OCI-LY3 (cell line): ENCODE measurements at regions not wholly inside any gene's neighbourhood (a gene's known extent, or its start where the extent isn't known, plus 50 kb on each side); places are given as distances from the start of the nearest gene placed in this dataset.
"Not testable (repeated sequence)": the region's sequence is repeated elsewhere in the genome, so short reads cannot be mapped to it uniquely, and the experiment has no call there.

Experiments used
- EZH2phosphoT487 ChIP-seq: fragments of 200-600 bp; shearing (Covaris generic); IDR thresholded peaks from 2 replicates; pipeline ENCODE4 v1.6.1; 2018; ENCODE audit warnings: antibody characterized with exemption, mixed run types, low read depth
- TF ChIP-seq, protein P1 (sequence below): fragments of 200-600, 300-600 bp; sonication (generic); IDR thresholded peaks from 2 replicates; pipeline ENCODE4 v1.5.1; 2014; ENCODE audit warnings: antibody characterized with exemption, low read length, low read depth

DNA sequence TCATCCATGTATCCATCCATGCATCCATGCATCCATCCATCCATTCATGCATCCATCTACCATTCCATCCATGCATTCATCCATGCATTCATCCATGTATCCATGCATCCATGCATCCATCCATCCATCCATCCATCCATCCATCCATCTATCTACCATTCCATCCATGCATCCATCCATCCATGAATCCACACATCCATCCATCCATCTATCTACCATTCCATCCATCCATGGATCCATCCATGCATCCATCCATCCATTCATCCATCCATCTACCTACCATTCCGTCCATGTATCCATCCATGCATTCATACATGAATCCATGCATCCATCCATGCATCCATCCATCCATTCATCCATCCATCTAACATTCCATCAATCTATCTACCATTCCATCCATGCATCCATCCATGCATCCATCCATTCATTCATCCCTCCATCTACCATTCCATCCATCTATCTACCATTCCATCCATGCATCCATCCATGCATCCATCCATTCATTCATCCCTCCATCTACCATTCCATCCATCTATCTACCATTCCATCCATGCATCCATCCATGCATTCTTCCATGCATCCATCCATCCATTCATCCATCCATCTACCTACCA, 257.2 kb downstream of the CRLF2 start:
- TF ChIP-seq, protein P1, sequence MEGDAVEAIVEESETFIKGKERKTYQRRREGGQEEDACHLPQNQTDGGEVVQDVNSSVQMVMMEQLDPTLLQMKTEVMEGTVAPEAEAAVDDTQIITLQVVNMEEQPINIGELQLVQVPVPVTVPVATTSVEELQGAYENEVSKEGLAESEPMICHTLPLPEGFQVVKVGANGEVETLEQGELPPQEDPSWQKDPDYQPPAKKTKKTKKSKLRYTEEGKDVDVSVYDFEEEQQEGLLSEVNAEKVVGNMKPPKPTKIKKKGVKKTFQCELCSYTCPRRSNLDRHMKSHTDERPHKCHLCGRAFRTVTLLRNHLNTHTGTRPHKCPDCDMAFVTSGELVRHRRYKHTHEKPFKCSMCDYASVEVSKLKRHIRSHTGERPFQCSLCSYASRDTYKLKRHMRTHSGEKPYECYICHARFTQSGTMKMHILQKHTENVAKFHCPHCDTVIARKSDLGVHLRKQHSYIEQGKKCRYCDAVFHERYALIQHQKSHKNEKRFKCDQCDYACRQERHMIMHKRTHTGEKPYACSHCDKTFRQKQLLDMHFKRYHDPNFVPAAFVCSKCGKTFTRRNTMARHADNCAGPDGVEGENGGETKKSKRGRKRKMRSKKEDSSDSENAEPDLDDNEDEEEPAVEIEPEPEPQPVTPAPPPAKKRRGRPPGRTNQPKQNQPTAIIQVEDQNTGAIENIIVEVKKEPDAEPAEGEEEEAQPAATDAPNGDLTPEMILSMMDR: not testable (repeated sequence)
- not testable (repeated sequence) for TF ChIP-seq EZH2phosphoT487
